ENCODE measurements at regions not wholly inside any gene's neighbourhood (a gene's known extent, or its start where the extent isn't known, plus 50 kb on each side); places are given as distances from the start of the nearest gene placed in this dataset.

DNA sequence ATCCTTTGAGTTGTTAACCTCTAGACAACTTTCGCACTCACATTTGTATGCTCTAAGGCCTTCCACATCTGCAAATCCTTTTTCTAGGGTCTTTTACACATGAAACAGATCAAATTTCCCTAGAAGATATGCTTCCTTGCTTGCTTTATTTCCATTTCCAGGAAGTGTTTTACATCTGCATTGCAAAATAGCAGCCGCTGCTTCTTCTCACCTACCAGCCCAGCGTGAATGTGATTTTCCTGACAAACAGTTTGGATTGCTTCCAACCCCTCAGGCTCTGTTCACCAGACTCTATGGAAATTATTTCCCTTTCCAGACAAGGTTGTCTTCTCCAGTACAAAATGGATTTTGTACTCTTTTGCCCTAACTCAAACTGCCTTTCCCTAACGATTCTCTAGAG, 50.9 kb upstream of the PAPSS2 start:
- Histone ChIP-seq H3K4me3 (ENCODE audit: insufficient read depth, low read depth, low read length) (no peak overlapping the region), H2AK5ac (ENCODE audit: low read depth, low read length) (no peak overlapping the region), H2AFZ (replicated peaks; ENCODE audit: low read length, poor library complexity) (no peak overlapping the region), H3K56ac (ENCODE audit: extremely low read depth, insufficient read depth, low read length) (no peak overlapping the region), H3K4ac (ENCODE audit: low read depth, low read length) (no peak overlapping the region), H2BK5ac (ENCODE audit: low read depth, low read length, poor library complexity, severe bottlenecking) (no peak overlapping the region), H4K91ac (ENCODE audit: insufficient read depth, low read depth, low read length) (no peak overlapping the region), H3K27me3 (ENCODE audit: control insufficient read depth, insufficient read depth, low read length) (peaks cover 3% of the 10 kb centered on the region; the same call in 1 of the 2 replicates), H3K36me3 (ENCODE audit: control insufficient read depth, insufficient read depth, low read length) (no peaks in the 10 kb centered on the region), H3K9me1 (ENCODE audit: insufficient read depth, low read length) (no peaks in the 10 kb centered on the region), H4K8ac (ENCODE audit: low read depth in 2 of 2, low read length in 2 of 2) (no peak overlapping the region), H2AK9ac (replicated peaks; ENCODE audit: low read depth, low read length, poor library complexity) (no peak overlapping the region), H3K4me2 (ENCODE audit: low read depth, low read length) (no peak overlapping the region), H4K20me1 (ENCODE audit: insufficient read depth, low read length) (no peaks in the 10 kb centered on the region), H3K18ac (ENCODE audit: low read depth, low read length) (no peak overlapping the region), H3K79me1 (ENCODE audit: low read depth in 1 of 2, low read length in 2 of 2) (no peaks in the 10 kb centered on the region), H3K9ac (ENCODE audit: low read depth, low read length) (no peak overlapping the region), H3K14ac (replicated peaks; ENCODE audit: low read depth, low read length) (no peak overlapping the region), H3K23ac (ENCODE audit: low read depth, low read length) (no peak overlapping the region), H2BK120ac (ENCODE audit: low read depth, low read length) (no peak overlapping the region), H2BK15ac (ENCODE audit: low read depth, low read length) (no peak overlapping the region), H4K5ac (ENCODE audit: low read depth, low read length) (no peak overlapping the region), H3K27ac (ENCODE audit: insufficient read depth, low read length) (no peak overlapping the region), H3K9me3 (ENCODE audit: control insufficient read depth, insufficient read depth, low read length) (no peaks in the 10 kb centered on the region; the same call in 1 of the 2 replicates), H3K4me1 (ENCODE audit: control insufficient read depth, insufficient read depth, low read length) (no peaks in the 10 kb centered on the region), H2BK20ac (ENCODE audit: low read depth, low read length) (no peak overlapping the region)
- DNase-seq (no peak), ATAC-seq (ENCODE audit: low read depth) (no peak)
- ChIA-PET POLR2A (ENCODE audit: unreplicated experiment) (no interaction called here), CTCF (no interaction called here)
- BruUV-seq (replicated peaks): no TSS peak
- 68% methylated on average over 2 of the region's 4 CpGs; no CpG with 5 or more reads in 1 of the 2 experiments for WGBS, 2 experiments (ENCODE audit: extremely low coverage in 2 of 2, insufficient read length in 1 of 2)
- dilution Hi-C loops (cut with HindIII; ENCODE audit: low sequenced_read_pairs, unreplicated experiment): no loop called here
- intact Hi-C loops (cut with micrococcal nuclease): no loop called here
- TF ChIP-seq FOS (IDR thresholded peaks at IDR 0.05; ENCODE audit: low read depth, low read length) (no peak), MXI1 (IDR thresholded peaks at IDR 0.05; ENCODE audit: borderline replicate concordance, low read depth, low read length) (no peak), RAD21 (IDR thresholded peaks at IDR 0.05; ENCODE audit: low read length) (no peak), RCOR1 (IDR thresholded peaks at IDR 0.05; ENCODE audit: insufficient replicate concordance, low read length) (no peak), CEBPB (IDR thresholded peaks at IDR 0.05; ENCODE audit: low read depth, low read length) (no peak), MAFK (IDR thresholded peaks at IDR 0.05; ENCODE audit: low read depth, low read length) (no peak), SMC3 (IDR thresholded peaks at IDR 0.05; ENCODE audit: low read depth, low read length) (no peak), POLR2A (IDR thresholded peaks at IDR 0.05; ENCODE audit: low read depth, low read length) (no peak), MAZ (IDR thresholded peaks at IDR 0.05; ENCODE audit: borderline replicate concordance, low read depth, low read length) (no peak), NFE2L2 (IDR thresholded peaks at IDR 0.05; ENCODE audit: low read depth, low read length) (no peak)
- TF ChIP-seq, protein P1, sequence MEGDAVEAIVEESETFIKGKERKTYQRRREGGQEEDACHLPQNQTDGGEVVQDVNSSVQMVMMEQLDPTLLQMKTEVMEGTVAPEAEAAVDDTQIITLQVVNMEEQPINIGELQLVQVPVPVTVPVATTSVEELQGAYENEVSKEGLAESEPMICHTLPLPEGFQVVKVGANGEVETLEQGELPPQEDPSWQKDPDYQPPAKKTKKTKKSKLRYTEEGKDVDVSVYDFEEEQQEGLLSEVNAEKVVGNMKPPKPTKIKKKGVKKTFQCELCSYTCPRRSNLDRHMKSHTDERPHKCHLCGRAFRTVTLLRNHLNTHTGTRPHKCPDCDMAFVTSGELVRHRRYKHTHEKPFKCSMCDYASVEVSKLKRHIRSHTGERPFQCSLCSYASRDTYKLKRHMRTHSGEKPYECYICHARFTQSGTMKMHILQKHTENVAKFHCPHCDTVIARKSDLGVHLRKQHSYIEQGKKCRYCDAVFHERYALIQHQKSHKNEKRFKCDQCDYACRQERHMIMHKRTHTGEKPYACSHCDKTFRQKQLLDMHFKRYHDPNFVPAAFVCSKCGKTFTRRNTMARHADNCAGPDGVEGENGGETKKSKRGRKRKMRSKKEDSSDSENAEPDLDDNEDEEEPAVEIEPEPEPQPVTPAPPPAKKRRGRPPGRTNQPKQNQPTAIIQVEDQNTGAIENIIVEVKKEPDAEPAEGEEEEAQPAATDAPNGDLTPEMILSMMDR (conservative IDR thresholded peaks at IDR 0.05; ENCODE audit: low read depth, low read length): no peak
- TF ChIP-seq, protein P2, sequence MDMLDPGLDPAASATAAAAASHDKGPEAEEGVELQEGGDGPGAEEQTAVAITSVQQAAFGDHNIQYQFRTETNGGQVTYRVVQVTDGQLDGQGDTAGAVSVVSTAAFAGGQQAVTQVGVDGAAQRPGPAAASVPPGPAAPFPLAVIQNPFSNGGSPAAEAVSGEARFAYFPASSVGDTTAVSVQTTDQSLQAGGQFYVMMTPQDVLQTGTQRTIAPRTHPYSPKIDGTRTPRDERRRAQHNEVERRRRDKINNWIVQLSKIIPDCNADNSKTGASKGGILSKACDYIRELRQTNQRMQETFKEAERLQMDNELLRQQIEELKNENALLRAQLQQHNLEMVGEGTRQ (IDR thresholded peaks at IDR 0.05; ENCODE audit: low read depth, low read length): no peak
- in situ Hi-C loops (cut with MboI; ENCODE audit: low sequenced_read_pairs): loop anchor here (10.0 kb wide), 1 partner anchor 64 kb away; no protein-coding TSS in a partner anchor

All from IMR-90 (cell line).